HL-60 (cell line): ENCODE measurements at regions not wholly inside any gene's neighbourhood (a gene's known extent, or its start where the extent isn't known, plus 50 kb on each side); places are given as distances from the start of the nearest gene placed in this dataset.

Experiments used
- GABPA ChIP-seq: IDR thresholded peaks from 2 replicates; pipeline ENCODE4 v1.6.1; 2012; ENCODE audit warnings: low read depth
- POLR2AphosphoS5 ChIP-seq: IDR thresholded peaks from 2 replicates; pipeline ENCODE4 v1.6.1; 2012; ENCODE audit warnings: low read depth
- SPI1 ChIP-seq: IDR thresholded peaks from 2 replicates; pipeline ENCODE4 v1.6.1; 2012; ENCODE audit warnings: low read depth, mild to moderate bottlenecking, borderline replicate concordance
- TF ChIP-seq, protein P1 (sequence below): IDR thresholded peaks from one replicate; pipeline ENCODE4 v1.5.1; 2011; ENCODE audit warnings: low read length, control low read depth, inconsistent platforms; ENCODE audit not compliant: insufficient read depth
- TF ChIP-seq, protein P2 (sequence below): IDR thresholded peaks from 2 replicates; pipeline ENCODE4 v1.6.1; 2012; ENCODE audit warnings: low read depth; ENCODE audit not compliant: insufficient replicate concordance

DNA sequence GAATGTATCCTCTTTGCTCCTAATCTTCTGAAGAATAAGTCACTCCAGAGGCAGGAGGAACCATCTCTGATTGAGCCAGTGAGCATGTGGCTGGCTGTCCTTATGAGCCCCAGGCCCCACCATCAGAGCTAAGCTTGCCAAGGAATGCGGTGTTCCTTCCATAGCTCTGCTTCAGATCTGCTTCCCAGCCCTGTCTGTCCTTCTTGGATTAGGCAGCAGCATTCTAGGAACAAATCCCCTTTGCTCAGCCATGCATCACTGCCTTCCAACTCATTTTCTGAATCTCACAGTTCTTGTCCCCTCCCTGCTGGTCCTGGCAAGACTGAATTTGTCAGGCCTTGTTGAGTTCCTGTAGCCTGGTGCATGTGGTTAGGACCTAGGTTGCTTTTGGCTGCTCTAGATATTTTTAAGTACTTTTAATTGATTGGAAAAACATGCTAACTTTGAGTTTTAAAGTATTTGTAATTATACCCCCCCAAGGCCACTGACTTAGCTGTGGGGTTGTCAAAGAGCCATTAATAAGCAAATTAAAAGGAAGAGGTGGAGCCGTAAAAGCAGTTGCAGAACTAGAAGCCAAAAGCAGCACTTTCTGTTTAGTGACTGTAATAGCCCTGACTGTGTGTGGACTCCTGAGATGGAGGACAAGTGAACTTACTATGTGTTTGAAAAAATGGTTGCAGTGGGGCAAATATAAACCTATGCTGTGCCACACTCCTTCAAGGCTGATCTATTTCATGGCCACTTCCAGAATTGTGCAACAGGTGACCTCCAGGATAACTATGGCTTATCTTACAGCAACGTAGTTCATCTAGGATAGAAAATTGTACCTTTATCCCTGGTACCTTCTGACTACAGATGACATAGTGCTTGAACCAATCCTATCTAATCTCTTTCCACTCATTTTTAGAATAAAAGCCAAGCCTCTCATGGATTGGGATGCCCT is 61.3 kb upstream of the BACH1 start:
- TF ChIP-seq, protein P1, sequence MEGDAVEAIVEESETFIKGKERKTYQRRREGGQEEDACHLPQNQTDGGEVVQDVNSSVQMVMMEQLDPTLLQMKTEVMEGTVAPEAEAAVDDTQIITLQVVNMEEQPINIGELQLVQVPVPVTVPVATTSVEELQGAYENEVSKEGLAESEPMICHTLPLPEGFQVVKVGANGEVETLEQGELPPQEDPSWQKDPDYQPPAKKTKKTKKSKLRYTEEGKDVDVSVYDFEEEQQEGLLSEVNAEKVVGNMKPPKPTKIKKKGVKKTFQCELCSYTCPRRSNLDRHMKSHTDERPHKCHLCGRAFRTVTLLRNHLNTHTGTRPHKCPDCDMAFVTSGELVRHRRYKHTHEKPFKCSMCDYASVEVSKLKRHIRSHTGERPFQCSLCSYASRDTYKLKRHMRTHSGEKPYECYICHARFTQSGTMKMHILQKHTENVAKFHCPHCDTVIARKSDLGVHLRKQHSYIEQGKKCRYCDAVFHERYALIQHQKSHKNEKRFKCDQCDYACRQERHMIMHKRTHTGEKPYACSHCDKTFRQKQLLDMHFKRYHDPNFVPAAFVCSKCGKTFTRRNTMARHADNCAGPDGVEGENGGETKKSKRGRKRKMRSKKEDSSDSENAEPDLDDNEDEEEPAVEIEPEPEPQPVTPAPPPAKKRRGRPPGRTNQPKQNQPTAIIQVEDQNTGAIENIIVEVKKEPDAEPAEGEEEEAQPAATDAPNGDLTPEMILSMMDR: no peak
- TF ChIP-seq GABPA: no peak
- TF ChIP-seq POLR2AphosphoS5: no peak
- TF ChIP-seq, protein P2, sequence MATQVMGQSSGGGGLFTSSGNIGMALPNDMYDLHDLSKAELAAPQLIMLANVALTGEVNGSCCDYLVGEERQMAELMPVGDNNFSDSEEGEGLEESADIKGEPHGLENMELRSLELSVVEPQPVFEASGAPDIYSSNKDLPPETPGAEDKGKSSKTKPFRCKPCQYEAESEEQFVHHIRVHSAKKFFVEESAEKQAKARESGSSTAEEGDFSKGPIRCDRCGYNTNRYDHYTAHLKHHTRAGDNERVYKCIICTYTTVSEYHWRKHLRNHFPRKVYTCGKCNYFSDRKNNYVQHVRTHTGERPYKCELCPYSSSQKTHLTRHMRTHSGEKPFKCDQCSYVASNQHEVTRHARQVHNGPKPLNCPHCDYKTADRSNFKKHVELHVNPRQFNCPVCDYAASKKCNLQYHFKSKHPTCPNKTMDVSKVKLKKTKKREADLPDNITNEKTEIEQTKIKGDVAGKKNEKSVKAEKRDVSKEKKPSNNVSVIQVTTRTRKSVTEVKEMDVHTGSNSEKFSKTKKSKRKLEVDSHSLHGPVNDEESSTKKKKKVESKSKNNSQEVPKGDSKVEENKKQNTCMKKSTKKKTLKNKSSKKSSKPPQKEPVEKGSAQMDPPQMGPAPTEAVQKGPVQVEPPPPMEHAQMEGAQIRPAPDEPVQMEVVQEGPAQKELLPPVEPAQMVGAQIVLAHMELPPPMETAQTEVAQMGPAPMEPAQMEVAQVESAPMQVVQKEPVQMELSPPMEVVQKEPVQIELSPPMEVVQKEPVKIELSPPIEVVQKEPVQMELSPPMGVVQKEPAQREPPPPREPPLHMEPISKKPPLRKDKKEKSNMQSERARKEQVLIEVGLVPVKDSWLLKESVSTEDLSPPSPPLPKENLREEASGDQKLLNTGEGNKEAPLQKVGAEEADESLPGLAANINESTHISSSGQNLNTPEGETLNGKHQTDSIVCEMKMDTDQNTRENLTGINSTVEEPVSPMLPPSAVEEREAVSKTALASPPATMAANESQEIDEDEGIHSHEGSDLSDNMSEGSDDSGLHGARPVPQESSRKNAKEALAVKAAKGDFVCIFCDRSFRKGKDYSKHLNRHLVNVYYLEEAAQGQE: no peak
- TF ChIP-seq SPI1: no peak
